AG09319 (cell line): ENCODE measurements at regions not wholly inside any gene's neighbourhood (a gene's known extent, or its start where the extent isn't known, plus 50 kb on each side); places are given as distances from the start of the nearest gene placed in this dataset.

Source experiments
- DNase-seq: peaks from one replicate; pipeline ENCODE4 v3.0.0-alpha.2; 2010; ENCODE audit warnings: low read depth; ENCODE audit errors: extremely low read depth
- TF ChIP-seq, protein P1 (sequence below): IDR thresholded peaks from 2 replicates; pipeline ENCODE4 v1.5.1; 2011; ENCODE audit warnings: low read depth, mild to moderate bottlenecking, inconsistent platforms, low read length, moderate library complexity

DNA sequence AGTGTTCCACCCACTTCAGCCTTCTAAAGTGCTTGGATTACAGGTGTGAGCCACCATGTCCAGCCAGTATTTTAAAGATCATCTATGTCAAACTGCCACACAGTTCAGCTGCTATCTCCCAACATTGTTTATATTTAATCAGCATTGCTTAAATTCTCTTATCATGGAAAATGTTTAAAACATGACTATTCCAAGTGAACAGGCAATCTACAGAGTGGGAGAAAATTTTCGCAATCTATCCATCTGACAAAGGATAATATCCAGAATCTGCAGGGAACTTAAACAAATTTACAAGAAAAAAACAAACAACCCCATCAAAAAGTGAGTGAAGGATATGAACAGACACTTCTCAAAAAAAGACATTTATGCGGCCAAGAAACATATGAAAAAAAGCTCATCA, 69.4 kb upstream of the NAV3 start:
- TF ChIP-seq, protein P1, sequence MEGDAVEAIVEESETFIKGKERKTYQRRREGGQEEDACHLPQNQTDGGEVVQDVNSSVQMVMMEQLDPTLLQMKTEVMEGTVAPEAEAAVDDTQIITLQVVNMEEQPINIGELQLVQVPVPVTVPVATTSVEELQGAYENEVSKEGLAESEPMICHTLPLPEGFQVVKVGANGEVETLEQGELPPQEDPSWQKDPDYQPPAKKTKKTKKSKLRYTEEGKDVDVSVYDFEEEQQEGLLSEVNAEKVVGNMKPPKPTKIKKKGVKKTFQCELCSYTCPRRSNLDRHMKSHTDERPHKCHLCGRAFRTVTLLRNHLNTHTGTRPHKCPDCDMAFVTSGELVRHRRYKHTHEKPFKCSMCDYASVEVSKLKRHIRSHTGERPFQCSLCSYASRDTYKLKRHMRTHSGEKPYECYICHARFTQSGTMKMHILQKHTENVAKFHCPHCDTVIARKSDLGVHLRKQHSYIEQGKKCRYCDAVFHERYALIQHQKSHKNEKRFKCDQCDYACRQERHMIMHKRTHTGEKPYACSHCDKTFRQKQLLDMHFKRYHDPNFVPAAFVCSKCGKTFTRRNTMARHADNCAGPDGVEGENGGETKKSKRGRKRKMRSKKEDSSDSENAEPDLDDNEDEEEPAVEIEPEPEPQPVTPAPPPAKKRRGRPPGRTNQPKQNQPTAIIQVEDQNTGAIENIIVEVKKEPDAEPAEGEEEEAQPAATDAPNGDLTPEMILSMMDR = no peak
- DNase-seq = no peak

DNA sequence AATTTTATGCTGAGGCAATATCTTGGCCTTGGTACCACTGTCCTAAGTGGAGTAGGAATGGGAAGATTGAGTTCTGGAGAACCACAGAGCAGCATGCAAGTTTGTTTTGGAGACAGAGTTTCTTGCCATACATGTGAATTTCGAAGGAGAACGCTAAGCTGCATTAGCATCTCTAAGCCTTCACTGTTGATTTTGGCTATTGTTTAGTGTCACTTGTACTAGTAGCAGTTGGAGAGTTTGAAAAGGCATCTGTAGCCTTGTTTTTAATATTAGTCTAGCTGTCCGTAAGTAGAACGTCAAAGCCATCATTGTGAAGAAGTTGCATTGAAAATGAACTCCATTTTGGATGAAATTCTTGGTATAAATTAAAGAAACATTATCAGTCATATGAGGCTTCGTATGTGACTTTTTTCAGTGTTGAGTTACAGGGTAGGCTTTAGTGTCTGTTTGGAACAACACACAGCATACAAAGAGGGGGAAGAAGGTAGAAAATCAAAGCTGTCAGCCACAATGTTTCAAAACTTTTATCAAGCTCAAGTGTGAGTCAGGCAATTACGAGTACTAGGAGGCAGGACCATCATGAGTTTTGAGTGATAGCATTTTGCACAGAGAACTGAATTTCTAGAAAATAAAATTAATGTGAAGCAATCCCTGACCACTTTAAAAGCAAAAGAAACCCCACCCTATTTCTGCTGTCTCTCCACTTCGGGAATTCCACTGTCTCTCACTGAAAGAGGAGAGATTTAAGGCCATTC, 70.2 kb upstream of the NAV3 start:
- TF ChIP-seq, protein P1 = no peak
- no peak for DNase-seq

DNA sequence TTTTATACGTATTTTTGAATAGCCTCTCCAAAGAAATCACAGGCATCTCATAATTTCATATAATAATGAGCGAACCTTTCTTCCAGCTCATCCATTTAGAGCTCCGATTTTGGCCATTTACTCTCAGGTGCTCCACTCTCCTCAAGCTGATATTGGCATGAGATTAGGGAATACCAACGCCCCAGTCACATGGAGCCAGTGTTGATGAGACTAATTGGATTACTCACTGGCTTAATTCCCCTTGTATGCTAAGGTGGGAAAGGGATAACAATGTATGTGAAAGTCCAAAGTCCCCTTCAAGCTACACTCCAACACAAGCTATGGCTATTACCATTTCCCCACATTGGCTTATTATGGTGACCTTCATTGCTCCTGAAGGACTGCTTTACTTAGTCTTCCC, 76.6 kb upstream of the NAV3 start:
- no peak for DNase-seq
- TF ChIP-seq, protein P1 = no peak

GRCh38 chr12:77751939-77752338, 78.8 kb upstream of the NAV3 start:
- peak; percentile 24 for DNase-seq
- TF ChIP-seq, protein P1 = no peak

- no peak for DNase-seq
- TF ChIP-seq, protein P1 = no peak
These were observed 84.6 kb upstream of the NAV3 start for GRCh38 chr12:77746096-77746495.

DNA sequence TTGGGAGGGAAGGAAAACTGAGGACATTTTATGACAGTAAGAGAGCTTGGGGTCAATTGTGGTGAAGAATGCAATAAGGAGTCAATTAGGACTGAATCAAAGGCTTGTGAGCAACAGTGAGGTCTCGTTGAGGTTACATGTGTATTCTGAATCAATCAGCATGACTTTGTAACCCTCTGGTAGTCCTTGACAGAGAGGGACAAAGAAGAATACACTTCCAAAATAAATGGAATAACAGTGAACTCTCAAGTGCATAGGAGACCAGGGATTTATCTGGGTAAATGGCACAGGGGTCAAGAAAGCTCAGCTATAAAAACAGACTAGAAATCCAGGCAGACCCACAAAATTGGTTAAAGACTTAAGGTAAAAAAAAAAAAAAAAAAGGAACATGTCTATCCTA, 85.1 kb upstream of the NAV3 start:
- no peak for DNase-seq
- TF ChIP-seq, protein P1 = no peak

- TF ChIP-seq, protein P1 = no peak
- DNase-seq = no peak
These were observed 88.1 kb upstream of the NAV3 start for GRCh38 chr12:77742631-77743030.
